Activated CD8-positive, alpha-beta memory T cell treated with anti-CD3 and anti-CD28 coated beads, Interleukin-2, amount 10 ng/mL, durations not matched to agents 7 days and 5 days (primary cell): ENCODE measurements at regions not wholly inside any gene's neighbourhood (a gene's known extent, or its start where the extent isn't known, plus 50 kb on each side); places are given as distances from the start of the nearest gene placed in this dataset.

Experiments
- ATAC-seq: fragments of 150-1000 bp; cut with Tn5 transposase; one replicate; pipeline ENCODE4 v1.10.0; 2021; ENCODE audit warnings: moderate library complexity
- CTCF ChIA-PET: fragments of 350-600 bp; sonication (Branson Sonifier 250); formaldehyde crosslinking; loops from one replicate; lab custom pipeline; 2021; ENCODE audit warnings: antibody characterized with exemption; lab: Charles Lee
- DNase-seq: peaks from one replicate; pipeline ENCODE4 v3.0.0-alpha.2; 2020
- H3K27ac Mint-ChIP-seq: one replicate; pipeline ENCODE4 v1.8.0; 2021; ENCODE audit warnings: mild to moderate bottlenecking, mixed read lengths
- H3K27me3 Mint-ChIP-seq: one replicate; pipeline ENCODE4 v1.8.0; 2021; ENCODE audit warnings: mixed read lengths
- H3K36me3 Mint-ChIP-seq: one replicate; pipeline ENCODE4 v1.8.0; 2021; ENCODE audit warnings: mild to moderate bottlenecking, mixed read lengths
- H3K4me1 Mint-ChIP-seq: one replicate; pipeline ENCODE4 v1.8.0; 2021; ENCODE audit warnings: mixed read lengths
- H3K4me3 Mint-ChIP-seq: one replicate; pipeline ENCODE4 v1.8.0; 2021; ENCODE audit warnings: mild to moderate bottlenecking, moderate library complexity, mixed read lengths
- H3K9me3 Mint-ChIP-seq: one replicate; pipeline ENCODE4 v1.8.0; 2022; ENCODE audit warnings: low read depth, mixed read lengths

- Mint-ChIP-seq H3K27ac (no peak overlapping the region), H3K4me3 (no peak overlapping the region), H3K4me1 (no peaks in the 10 kb centered on the region), H3K36me3 (no peaks in the 10 kb centered on the region), H3K9me3 (no peaks in the 10 kb centered on the region), H3K27me3 (no peaks in the 10 kb centered on the region)
- CTCF ChIA-PET, result no interaction called here
- ATAC-seq (no peak), DNase-seq (peak; percentile 21)
These were observed 89.8 kb upstream of the PPP2R2D start for GRCh38 chr10:131810805-131811629.

- DNase-seq, result no peak
- no peaks in the 10 kb centered on the region for H3K4me1 Mint-ChIP-seq
- H3K36me3 Mint-ChIP-seq, result no peaks in the 10 kb centered on the region
- H3K9me3 Mint-ChIP-seq, result no peaks in the 10 kb centered on the region
- H3K27ac Mint-ChIP-seq, result no peak overlapping the region
- CTCF ChIA-PET, result no interaction called here
- ATAC-seq, result no peak
- H3K27me3 Mint-ChIP-seq, result no peaks in the 10 kb centered on the region
- no peak overlapping the region for H3K4me3 Mint-ChIP-seq
These were observed 89.0 kb upstream of the PPP2R2D start for GRCh38 chr10:131811630-131812403.

- Mint-ChIP-seq H3K27me3 (no peaks in the 10 kb centered on the region), H3K9me3 (no peaks in the 10 kb centered on the region), H3K36me3 (no peaks in the 10 kb centered on the region), H3K27ac (no peak overlapping the region), H3K4me1 (no peaks in the 10 kb centered on the region), H3K4me3 (no peak overlapping the region)
- DNase-seq, result peak; percentile 32
- CTCF ChIA-PET, result no interaction called here
- no peak for ATAC-seq
These were observed 87.8 kb upstream of the PPP2R2D start for GRCh38 chr10:131812736-131813604.

- Mint-ChIP-seq H3K27ac (no peak overlapping the region), H3K4me1 (no peaks in the 10 kb centered on the region), H3K36me3 (no peaks in the 10 kb centered on the region), H3K27me3 (no peaks in the 10 kb centered on the region), H3K4me3 (no peak overlapping the region), H3K9me3 (no peaks in the 10 kb centered on the region)
- ATAC-seq, result no peak
- DNase-seq, result peak; percentile 31
- CTCF ChIA-PET, result no interaction called here
These were observed 86.1 kb upstream of the PPP2R2D start for GRCh38 chr10:131814567-131815265.

- no peak overlapping the region for H3K27ac Mint-ChIP-seq
- no peaks in the 10 kb centered on the region for H3K9me3 Mint-ChIP-seq
- no peaks in the 10 kb centered on the region for H3K27me3 Mint-ChIP-seq
- DNase-seq (peak; percentile 11), ATAC-seq (no peak)
- CTCF ChIA-PET, result no interaction called here
- no peak overlapping the region for H3K4me3 Mint-ChIP-seq
- H3K36me3 Mint-ChIP-seq, result no peaks in the 10 kb centered on the region
- no peaks in the 10 kb centered on the region for H3K4me1 Mint-ChIP-seq
These were observed 85.3 kb upstream of the PPP2R2D start for GRCh38 chr10:131815266-131816156.

GRCh38 chr10:131816157-131816775 is 84.5 kb upstream of the PPP2R2D start:
- DNase-seq (peak; percentile 27), ATAC-seq (no peak)
- Mint-ChIP-seq H3K27me3 (no peaks in the 10 kb centered on the region), H3K4me3 (no peak overlapping the region), H3K36me3 (no peaks in the 10 kb centered on the region), H3K9me3 (no peaks in the 10 kb centered on the region), H3K4me1 (no peaks in the 10 kb centered on the region), H3K27ac (no peak overlapping the region)
- CTCF ChIA-PET, result no interaction called here

GRCh38 chr10:131816941-131817700 is 83.7 kb upstream of the PPP2R2D start:
- H3K36me3 Mint-ChIP-seq, result no peaks in the 10 kb centered on the region
- no peaks in the 10 kb centered on the region for H3K4me1 Mint-ChIP-seq
- H3K9me3 Mint-ChIP-seq, result no peaks in the 10 kb centered on the region
- H3K4me3 Mint-ChIP-seq, result no peak overlapping the region
- ATAC-seq, result no peak
- H3K27ac Mint-ChIP-seq, result no peak overlapping the region
- CTCF ChIA-PET, result no interaction called here
- no peaks in the 10 kb centered on the region for H3K27me3 Mint-ChIP-seq
- DNase-seq, result peak; percentile 31

GRCh38 chr10:131817866-131818509 is 82.8 kb upstream of the PPP2R2D start:
- Mint-ChIP-seq H3K4me3 (no peak overlapping the region), H3K36me3 (no peaks in the 10 kb centered on the region), H3K9me3 (no peaks in the 10 kb centered on the region), H3K27me3 (no peaks in the 10 kb centered on the region), H3K4me1 (no peaks in the 10 kb centered on the region), H3K27ac (no peak overlapping the region)
- ATAC-seq (no peak), DNase-seq (peak; percentile 31)
- CTCF ChIA-PET, result no interaction called here

- Mint-ChIP-seq H3K4me3 (no peak overlapping the region), H3K36me3 (no peaks in the 10 kb centered on the region), H3K27me3 (no peaks in the 10 kb centered on the region), H3K9me3 (no peaks in the 10 kb centered on the region), H3K27ac (no peak overlapping the region), H3K4me1 (no peaks in the 10 kb centered on the region)
- CTCF ChIA-PET, result no interaction called here
- DNase-seq (peak; percentile 26), ATAC-seq (no peak)
These were observed 82.1 kb upstream of the PPP2R2D start for GRCh38 chr10:131818510-131819234.

GRCh38 chr10:131819241-131820072 is 81.4 kb upstream of the PPP2R2D start:
- ATAC-seq (no peak), DNase-seq (peak; percentile 31)
- H3K9me3 Mint-ChIP-seq, result no peaks in the 10 kb centered on the region
- CTCF ChIA-PET, result no interaction called here
- H3K4me1 Mint-ChIP-seq, result no peaks in the 10 kb centered on the region
- no peaks in the 10 kb centered on the region for H3K27me3 Mint-ChIP-seq
- H3K36me3 Mint-ChIP-seq, result no peaks in the 10 kb centered on the region
- no peak overlapping the region for H3K27ac Mint-ChIP-seq
- H3K4me3 Mint-ChIP-seq, result no peak overlapping the region
